GM18517 (cell line): ENCODE measurements at regions not wholly inside any gene's neighbourhood (a gene's known extent, or its start where the extent isn't known, plus 50 kb on each side); places are given as distances from the start of the nearest gene placed in this dataset.
"Not testable (repeated sequence)": the region's sequence is repeated elsewhere in the genome, so short reads cannot be mapped to it uniquely, and the experiment has no call there.

Experiments
- ATAC-seq: cut with Tn5 transposase; IDR thresholded peaks from one replicate; pipeline ENCODE4 v1.9.1; 2021; ENCODE audit warnings: mild to moderate bottlenecking, moderate library complexity; ENCODE audit not compliant: unreplicated experiment

DNA sequence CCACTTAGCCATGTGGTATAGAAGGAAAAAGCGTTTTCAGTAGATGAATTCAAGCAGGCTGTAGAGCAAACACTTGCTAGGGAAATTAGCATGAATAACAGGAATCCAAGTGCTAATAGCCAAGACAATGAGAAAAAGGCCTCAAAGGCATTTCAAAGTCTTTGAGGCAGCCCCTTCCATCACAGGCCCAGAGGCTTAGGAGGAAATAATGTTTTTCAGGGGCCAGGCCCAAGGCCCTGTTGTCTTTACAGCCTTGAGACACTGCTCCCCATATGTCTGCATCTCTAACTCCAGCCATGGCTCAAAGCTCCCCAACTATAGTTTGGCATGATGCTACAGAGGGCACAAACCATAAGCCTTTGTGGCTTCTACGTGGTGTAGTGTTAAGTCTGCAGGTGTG is 563.5 kb downstream of the TAF11L14 start:
- ATAC-seq = no peak

DNA sequence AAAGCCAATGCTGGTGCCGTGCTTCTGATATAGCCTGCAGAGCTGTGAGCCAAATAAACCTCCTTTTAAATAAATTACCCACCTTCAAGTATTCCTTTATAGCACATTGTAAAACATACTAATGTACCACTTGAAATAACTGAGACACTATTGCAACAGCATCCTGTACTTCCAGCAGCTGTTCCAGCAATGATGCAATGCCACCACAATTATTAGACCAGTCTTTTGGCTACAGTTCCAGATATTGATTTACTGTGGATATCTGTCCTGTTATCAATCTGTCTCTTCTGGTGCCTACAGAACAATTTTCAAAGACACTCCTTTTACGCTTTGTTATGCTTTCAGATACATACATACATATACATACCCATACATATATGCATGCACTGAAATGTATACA is 567.9 kb downstream of the TAF11L14 start:
- ATAC-seq = no peak

DNA sequence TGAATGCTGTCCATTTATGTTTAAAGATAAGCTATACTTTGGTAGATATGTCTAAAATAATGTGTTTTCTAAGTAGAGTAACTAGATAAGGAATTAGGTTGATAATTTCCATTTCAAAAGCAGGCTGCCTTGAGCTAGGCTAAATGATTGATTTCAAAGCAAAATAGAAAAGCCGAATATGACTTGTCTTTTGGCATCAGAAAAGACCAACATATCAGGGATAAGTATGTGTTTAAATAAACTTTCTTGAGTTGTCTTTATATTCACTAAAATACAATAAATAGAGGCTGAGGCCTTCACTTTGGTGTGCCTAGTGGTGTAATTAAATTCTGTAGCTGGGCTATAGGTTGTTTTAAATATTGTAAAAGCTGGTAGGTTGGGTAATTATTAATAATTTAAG is 569.0 kb downstream of the TAF11L14 start:
- ATAC-seq = no peak

DNA sequence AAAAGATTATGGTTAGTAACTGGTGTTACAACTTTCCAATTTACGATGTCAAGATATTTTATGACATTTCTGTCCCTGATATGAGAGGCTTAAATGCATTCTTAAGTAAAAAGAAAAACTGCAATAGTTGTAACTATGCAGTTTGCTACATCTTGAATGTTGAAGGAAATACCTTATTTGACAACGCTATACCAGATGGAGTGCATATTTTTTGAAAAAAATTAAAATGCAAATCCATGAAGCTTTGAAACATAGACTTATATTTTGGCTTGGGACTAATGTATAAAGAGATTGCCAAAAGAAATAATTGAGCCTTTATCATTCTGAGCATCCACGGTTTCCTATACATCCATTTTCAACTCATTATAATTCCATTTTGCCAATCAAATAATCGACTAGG is 579.4 kb downstream of the TAF11L14 start:
- ATAC-seq = no peak

DNA sequence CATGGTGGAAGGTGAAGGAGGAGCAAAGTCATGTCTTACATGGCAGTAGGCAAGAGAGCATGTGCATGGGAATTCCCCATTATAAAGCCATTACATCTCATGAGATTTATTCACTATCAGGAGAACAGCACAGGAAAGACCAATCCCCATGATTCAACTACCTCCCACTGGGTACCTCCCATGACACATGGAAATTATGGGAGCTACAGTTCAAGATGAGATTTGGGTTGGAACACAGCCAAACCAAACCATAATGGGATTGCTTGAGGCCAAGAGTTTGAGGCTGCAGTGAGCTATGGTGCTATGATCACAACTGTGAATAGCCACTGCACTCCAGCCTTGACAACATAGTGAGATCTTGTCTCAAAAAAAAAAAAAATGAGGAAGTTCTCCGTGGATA is 581.8 kb downstream of the TAF11L14 start:
- ATAC-seq = no peak

DNA sequence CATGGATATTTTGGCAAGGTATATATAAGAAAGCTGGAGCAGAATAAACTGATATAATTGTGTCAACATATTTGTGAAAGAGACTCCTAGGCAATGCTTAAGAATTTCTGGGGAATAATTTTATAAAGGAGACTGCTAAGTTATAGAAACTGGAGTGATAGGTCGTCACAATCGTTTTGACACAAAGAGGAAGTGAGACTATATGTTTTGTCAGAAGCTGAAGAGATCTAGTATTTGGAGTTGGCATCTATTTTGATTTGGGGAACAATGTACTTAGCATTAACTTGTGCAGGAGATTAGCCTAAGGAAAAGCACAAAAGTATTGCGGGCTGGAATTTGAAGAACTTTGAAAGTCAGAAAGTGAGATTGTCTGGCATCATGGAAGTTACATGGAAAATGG is 582.5 kb downstream of the TAF11L14 start:
- ATAC-seq = no peak

DNA sequence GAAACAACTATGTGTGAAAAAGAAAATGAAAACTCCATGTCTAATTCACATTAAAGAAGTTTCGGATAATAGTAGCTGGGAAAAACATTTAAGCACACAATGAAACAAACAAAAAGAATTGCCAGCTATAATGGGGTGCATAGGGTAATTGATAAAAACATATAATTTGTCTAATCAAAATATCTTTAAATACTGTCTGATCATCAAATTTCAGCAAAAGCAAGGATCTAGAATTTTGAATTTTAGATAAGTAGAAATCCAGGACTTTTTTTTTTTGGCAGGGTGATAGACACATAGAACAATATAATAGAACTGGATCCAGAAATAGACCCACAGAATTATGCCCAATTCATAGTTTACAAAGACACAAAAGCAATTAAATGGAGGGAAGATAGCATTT is 585.0 kb downstream of the TAF11L14 start:
- ATAC-seq = no peak

DNA sequence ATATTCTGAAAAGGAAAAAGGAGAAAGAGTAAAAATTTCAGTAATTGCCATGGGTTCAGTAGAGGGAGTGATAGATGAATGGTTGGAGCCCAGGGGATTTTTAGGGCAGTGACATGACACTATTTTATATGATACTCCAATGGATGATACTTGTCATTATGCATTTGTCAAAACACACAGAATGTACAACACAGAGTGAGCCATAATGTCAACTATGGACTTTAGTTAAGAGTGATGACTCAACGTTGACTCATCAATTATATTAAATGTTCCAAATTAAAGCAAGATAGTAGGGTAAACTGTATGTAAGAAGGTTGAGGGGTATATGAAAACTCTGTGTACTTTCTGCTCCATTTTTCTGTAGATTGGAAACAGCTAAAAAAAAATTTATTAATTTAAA is 586.4 kb downstream of the TAF11L14 start:
- ATAC-seq = no peak

DNA sequence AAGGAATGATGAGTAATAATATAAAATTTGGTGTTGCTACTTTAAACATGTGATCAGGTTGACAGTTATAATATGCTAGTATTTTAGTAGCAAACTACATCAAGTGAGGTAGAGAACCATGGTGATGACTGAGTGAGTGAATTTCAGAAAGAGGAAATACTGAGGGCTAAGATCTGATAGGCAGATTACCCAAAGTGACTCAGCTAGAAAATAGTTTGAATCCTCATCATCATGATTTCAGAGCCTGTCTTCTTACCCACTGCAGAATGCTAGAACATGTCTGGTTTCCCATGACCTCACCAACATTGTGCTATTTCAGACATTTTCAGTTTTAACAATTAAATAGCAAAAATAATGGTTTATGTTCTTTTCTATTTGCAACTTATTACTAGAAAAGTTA is 602.1 kb downstream of the TAF11L14 start:
- ATAC-seq = no peak

DNA sequence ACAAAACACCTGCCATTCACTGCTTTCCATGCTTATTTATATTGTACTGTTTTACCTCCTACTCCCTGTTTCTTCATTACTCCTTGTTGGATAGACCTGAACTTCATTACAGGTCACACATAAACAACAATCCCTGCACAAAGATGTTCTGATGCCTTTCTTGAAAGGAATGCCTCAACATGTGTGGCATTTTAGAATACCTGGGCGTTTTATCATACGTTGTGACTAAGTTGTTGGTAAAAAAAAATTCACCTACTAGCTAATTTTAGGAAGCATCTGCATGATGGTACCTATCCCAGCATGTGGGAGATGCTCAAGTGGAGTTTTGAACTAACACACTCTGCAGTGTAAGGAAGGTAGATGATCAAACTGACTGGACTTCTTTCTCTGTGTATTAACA is 604.1 kb downstream of the TAF11L14 start:
- ATAC-seq = no peak

DNA sequence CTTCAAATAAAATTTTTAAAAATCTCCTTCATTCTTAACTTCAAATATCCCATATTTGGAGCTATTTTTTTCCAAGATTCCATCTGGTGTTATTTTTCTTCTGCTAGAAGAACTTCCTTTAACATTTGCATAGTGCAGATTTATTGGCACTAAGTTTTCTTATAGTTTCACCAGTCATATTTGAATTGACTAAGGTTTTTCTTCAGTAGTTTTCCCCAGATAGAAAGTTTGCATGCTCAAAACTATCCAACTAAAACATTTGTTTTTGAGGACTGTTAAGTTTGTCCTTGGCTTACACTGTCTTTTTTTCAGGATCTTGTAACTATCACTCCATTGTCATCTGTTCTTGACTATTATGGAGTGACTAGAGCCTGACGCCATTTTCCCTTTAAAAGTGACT is 606.7 kb downstream of the TAF11L14 start:
- no peak for ATAC-seq

DNA sequence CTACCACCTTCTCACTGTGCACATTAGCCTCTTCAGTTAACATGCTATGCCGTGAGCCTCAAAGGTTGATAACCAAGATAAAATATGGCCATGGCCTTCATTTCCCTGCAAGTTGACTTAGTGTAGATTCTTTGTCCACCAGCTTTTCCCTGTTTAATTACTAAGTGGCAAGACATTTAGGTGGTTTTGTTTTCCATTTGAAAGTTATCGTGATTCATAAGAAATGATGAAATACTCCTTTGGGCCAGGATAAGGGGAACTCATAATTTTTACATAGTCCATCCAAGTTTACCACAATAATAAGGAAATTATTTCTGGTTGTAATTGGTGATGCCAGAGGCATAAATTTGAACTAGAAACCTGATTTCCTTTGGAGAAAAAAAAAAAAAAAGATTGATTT is 609.6 kb downstream of the TAF11L14 start:
- no peak for ATAC-seq

DNA sequence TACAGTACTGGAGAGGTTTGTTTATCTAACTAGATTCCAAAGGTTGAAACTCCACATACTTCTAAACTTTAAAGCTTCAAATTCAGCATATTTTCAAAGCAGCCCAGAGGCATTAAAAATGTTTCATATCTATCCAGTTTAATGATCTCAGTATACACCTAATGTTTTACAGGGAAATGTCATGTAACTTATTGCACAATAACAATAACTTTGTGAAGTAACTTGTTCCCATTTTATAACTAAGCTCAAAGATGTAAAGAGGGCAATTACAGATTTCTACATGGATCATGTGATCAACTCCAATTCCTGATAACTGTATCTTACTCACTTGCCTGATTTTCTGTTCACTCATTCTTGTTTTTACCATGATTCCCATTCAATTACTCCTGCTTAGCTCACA is 610.0 kb downstream of the TAF11L14 start:
- ATAC-seq = no peak

DNA sequence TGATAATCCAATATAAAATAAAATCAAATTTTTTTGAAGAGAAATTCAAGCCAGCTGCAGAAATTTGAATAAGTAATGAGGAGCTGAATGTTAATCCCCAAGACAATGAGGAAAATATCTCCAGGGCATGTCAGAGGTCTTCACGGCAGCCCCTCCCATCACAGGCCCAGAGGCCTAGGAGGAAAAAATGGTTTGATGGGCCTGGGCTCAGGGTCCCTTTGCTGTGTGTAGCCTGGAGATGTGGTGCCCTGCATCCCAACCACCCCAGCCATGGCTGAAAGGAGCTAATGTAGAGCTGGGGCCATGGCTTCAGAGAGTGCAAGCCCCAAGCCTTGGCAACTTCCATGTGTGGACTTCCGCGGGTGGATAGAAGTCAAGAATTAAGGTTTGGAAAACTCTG is 618.3 kb downstream of the TAF11L14 start:
- ATAC-seq = no peak

DNA sequence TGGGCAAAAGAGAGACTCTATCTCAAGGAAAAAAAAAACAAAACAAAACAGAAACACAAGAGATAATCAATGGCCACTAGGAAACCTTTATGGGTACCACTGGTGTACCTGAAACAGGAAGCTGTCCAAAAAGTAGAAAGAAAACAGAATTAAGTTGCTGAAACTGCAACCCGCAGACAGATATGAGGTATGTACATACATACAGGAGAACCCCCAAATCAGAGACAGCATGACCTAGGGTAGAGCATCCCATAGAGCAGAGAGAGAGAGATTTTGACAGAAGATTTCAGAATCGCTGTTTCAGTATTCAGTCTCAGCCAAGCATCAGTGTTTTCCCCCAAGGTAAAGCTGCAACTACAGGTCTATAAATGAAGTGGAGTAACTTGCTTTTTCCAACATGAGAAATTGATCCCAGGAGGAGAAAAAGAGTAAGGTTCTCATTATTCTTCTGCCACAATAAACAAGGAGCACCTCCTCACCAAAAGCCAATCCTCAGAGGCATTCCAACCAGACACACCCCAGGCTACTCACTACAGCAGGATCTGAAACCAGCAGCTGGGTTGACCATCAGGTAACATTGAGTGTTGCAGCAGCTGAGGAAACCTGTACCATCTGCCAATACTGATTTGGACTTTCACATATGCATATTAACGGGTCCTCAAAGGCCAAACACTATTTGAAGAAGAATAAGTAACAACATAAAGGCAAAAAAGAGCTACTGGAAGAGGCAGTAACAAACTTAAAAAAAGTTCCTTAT is 630.0 kb downstream of the TAF11L14 start:
- ATAC-seq = no peak

DNA sequence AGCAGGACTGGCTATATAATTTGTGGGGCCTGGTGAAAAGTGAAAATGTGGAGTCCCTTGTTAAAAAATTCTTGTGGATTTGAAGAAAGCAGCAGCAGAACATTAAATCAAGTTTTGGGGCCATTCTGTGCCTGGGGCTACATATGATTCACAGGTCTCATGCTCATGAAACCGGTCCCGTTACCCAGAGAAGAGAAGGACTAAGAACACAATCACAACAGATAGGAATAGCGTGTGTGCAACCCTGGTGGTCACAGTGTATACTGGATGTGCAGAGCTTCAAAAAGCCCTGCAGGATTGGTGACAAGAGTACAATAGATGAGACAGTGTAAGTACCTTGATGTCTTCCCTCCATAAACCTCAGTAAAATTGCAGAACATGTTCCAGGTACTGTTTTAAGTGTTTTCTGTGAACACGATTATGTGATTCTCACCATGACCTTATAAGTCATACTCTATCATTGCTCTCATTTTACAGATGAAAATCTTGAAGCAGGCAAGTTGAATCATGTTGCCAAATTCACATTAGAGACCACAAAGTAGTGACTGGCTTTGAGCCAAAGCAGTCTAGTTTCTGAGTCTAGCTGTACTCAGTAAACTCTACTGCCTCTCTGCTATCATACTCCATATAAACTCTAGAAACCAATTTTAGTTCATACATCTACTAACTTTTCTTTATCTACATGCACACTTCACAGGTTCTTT is 636.5 kb downstream of the TAF11L14 start:
- ATAC-seq = no peak

DNA sequence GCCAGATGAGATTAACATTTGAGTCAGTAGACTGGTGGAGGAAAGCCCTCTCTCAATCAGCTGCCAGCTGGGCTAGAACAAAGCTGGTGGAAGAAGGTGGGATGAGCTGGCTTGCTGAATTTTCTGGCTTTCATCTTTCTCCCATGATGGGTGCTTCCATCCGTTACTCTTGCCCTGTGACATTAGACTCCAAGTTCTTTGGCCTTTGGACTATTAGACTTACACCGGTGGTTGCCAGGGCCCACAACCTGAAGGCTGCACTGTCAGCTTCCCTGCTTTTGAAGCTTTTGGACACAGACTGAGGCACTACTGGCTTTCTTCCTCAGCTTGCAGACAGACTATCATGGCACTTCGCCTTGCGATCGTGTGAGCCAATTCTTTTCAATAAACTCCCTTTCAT is 642.7 kb downstream of the TAF11L14 start:
- no peak for ATAC-seq

DNA sequence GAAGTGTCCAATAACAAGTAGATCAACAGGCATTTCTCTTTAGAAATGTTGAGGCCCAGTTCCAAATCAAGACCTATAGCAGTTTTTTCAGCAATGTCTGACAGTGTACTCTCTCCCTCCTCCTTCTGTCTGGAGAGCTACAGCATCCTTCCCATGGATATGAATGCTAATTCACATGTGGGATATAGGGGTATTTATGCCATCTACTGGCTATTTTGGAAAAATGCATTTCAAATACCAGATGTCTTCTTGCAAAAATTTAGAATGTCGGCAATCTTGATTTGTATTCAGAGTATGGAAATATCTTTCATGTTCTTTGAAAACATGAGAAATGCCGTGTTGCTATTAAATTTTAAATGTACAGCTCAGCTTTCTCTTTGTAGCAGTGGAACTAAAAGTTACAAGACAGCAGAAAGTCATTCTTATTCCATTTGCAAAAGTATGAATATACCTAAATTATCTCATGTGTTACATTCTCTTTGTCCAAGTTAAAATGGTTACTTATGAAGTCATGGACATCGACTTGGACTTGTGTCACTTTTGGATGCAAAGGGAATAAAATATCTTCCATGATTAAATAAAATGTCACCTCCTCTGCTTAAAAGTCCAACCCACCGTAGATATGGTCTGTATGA is 647.8 kb downstream of the TAF11L14 start:
- ATAC-seq = no peak

DNA sequence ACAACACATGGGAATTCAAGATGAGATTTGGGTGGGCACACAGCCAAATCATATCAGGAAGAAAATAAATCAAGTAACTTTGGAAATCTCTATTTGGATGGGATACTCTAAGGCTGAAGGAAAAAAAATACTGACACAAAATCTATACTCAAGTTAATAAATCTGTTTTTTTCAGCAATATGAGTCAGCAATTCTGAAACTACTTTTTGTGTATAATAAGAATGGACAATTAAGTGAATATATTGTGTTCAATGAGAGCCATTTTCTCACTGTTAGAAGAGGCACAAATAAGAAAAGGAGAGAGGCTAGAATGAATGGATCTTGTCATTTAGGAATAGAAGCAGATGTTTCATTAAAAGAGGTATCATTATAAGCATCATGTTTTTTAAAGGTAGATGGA is 651.0 kb downstream of the TAF11L14 start:
- no peak for ATAC-seq

DNA sequence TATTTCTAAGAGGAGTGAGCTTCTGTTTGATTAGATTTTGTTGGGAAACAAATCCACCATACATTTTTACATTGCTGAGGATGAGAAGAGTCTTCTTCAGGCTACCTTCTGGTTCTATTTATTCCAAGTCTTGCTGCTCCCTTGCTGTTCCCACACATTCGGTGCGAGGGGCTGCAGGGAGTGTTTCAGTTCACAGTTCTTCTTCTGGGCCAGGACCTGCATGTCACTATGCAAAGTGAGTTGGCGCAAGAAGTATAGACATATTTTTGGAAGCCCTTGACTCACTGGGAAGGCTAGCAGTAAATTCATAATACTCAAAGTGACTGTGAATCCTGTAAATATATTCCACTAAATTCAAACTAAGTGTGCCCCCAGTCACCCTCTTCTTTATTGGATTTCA is 657.9 kb downstream of the TAF11L14 start:
- no peak for ATAC-seq

DNA sequence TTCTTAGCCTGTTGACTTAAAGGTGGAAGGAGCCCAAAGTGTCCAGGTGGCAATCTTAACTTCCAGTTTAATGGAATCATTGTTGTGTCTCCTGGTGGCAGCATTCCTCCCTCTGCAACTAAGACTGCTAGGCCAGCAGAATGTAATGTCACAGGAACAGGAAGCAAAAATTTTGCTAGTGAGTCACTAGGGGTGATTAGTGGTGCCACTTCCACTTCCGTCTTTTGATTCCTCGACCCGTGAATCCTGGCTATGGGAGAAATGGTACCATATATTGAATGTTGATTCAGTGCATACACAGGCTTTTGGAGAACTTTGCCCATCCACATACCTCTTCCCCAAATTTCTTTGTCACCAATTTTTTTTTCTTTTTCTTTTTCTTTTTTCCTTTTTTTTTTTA is 661.4 kb downstream of the TAF11L14 start:
- ATAC-seq = not testable (repeated sequence)

DNA sequence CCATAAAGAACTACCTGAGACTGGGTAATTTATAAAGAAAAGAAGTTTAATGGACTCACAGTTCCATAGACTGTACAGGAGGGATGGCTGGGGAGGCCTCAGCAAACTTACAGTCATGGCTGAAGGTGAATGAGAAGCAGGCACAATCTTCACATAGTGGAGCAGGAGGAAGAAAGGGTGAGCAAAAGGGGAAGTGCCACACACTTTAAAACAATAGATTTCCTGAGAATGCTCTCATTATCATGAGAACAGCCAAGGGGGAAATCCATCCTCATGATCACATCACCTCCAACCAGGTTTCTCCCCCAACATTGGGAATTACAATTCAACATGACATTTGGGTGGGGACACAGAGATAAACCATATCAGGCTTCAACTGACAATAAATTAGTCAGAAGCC is 664.9 kb downstream of the TAF11L14 start:
- no peak for ATAC-seq
